Ascending aorta (tissue), 2 donors: ENCODE measurements at regions not wholly inside any gene's neighbourhood (a gene's known extent, or its start where the extent isn't known, plus 50 kb on each side); places are given as distances from the start of the nearest gene placed in this dataset.

Experiments
- DNase-seq, 2 donors: peaks; one replicate each; pipeline ENCODE4 v3.0.0-alpha.2; 2019; ENCODE audit warnings: low spot score in 2 of 2
- H3K27ac ChIP-seq, 2 donors: fragments of 200-600 bp; sonication (generic); one replicate each; pipeline ENCODE4 v1.5.1; 2016 to 2017; ENCODE audit warnings: mild to moderate bottlenecking in 1 of 2
- H3K27me3 ChIP-seq: fragments of 200-600 bp; sonication (generic); one replicate; pipeline ENCODE4 v1.5.1; 2017
- H3K36me3 ChIP-seq, 2 donors: fragments of 200-600 bp; sonication (generic); one replicate each; pipeline ENCODE4 v1.5.1; 2016
- H3K4me1 ChIP-seq, 2 donors: fragments of 200-600 bp; sonication (generic); one replicate each; pipeline ENCODE4 v1.5.1; 2016 to 2017; ENCODE audit warnings: mild to moderate bottlenecking in 1 of 2
- H3K4me3 ChIP-seq, 2 donors: fragments of 200-600 bp; sonication (generic); one replicate each; pipeline ENCODE4 v1.5.1; 2016 to 2017; ENCODE audit warnings: mild to moderate bottlenecking in 1 of 2
- H3K9me3 ChIP-seq, 2 donors: fragments of 200-600 bp; sonication (generic); one replicate each; pipeline ENCODE4 v1.5.1; 2016
- intact Hi-C: fragments of 100-400 bp; cut with DNase I; formaldehyde crosslinking; loops from one replicate; pipeline ENCODE4 v1.15.1; 2023
- TF ChIP-seq, protein P1 (sequence below), 3 experiments: fragments of 200-600 bp in 2 of 3; fragments of 450-650 bp in 1 of 3; sonication (generic) in 2 of 3; IDR thresholded peaks; one replicate each; pipeline ENCODE4 v1.5.1; 2016 to 2019; ENCODE audit warnings: antibody characterized with exemption in 3 of 3, mild to moderate bottlenecking in 1 of 3, moderate library complexity in 1 of 3

DNA sequence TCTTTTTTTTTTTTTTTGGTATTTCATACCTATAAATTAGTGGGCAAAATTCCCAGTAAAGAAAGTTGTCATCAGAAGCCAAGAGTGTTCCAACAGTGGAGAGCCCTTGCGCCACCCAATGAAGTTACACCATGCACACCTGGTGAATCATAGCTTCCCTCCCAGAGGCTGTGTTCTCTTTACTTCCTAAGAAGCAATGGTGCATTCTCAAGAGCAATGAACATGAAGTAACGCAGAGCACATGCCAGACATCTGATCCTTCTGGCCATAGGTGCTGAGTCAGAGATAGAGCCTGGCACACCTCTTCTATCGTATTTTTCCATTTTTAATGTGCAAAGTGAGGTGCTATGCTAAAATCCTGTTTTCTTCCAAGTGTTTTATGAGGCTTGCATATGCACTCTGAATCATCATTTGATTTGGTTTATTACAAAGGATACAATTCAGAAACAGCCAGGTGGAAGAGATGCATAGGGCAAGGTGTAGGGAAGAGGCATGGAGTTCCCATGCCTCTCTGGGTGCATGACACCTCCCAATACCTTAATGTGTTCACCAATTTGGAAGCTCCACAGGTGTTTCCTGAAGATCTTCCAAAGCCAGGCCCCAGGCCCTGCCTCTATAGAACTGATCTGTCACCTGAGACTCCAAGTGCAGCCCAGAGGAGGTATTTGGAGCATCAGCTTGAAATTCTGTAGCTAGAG, 408.0 kb downstream of the SIPA1L2 start:
- no peak for DNase-seq
- H3K27me3 ChIP-seq: no peaks in the 10 kb centered on the region
- H3K4me3 ChIP-seq: no peak overlapping the region
- H3K27ac ChIP-seq: no peak overlapping the region
- H3K36me3 ChIP-seq: no peaks in the 10 kb centered on the region
- H3K9me3 ChIP-seq: no peaks in the 10 kb centered on the region
- intact Hi-C loops: no loop called here
- TF ChIP-seq, protein P1, sequence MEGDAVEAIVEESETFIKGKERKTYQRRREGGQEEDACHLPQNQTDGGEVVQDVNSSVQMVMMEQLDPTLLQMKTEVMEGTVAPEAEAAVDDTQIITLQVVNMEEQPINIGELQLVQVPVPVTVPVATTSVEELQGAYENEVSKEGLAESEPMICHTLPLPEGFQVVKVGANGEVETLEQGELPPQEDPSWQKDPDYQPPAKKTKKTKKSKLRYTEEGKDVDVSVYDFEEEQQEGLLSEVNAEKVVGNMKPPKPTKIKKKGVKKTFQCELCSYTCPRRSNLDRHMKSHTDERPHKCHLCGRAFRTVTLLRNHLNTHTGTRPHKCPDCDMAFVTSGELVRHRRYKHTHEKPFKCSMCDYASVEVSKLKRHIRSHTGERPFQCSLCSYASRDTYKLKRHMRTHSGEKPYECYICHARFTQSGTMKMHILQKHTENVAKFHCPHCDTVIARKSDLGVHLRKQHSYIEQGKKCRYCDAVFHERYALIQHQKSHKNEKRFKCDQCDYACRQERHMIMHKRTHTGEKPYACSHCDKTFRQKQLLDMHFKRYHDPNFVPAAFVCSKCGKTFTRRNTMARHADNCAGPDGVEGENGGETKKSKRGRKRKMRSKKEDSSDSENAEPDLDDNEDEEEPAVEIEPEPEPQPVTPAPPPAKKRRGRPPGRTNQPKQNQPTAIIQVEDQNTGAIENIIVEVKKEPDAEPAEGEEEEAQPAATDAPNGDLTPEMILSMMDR (IDR thresholded peaks at IDR 0.05): no peak
- H3K4me1 ChIP-seq: no peaks in the 10 kb centered on the region

GRCh38 chr1:232218955-232219865, 410.7 kb downstream of the SIPA1L2 start:
- Histone ChIP-seq H3K4me1 (no peaks in the 10 kb centered on the region), H3K36me3 (no peaks in the 10 kb centered on the region), H3K9me3 (no peaks in the 10 kb centered on the region), H3K27ac (no peak overlapping the region), H3K4me3 (no peak overlapping the region), H3K27me3 (no peaks in the 10 kb centered on the region)
- intact Hi-C loops: no loop called here
- TF ChIP-seq, protein P1 (IDR thresholded peaks at IDR 0.05): no peak
- peak in 1 of 2 donors; percentile 60 for DNase-seq

- DNase-seq: no peak
- Histone ChIP-seq H3K27me3 (no peaks in the 10 kb centered on the region), H3K9me3 (no peaks in the 10 kb centered on the region), H3K4me3 (no peak overlapping the region), H3K4me1 (no peaks in the 10 kb centered on the region), H3K27ac (no peak overlapping the region), H3K36me3 (no peaks in the 10 kb centered on the region)
- intact Hi-C loops: no loop called here
- TF ChIP-seq, protein P1 (IDR thresholded peaks at IDR 0.05): no peak
Measured at GRCh38 chr1:232213928-232214327, 416.0 kb downstream of the SIPA1L2 start.

- Histone ChIP-seq H3K27ac (no peak overlapping the region), H3K4me1 (no peaks in the 10 kb centered on the region), H3K36me3 (no peaks in the 10 kb centered on the region), H3K9me3 (no peaks in the 10 kb centered on the region), H3K4me3 (no peak overlapping the region), H3K27me3 (no peaks in the 10 kb centered on the region)
- intact Hi-C loops: no loop called here
- TF ChIP-seq, protein P1 (IDR thresholded peaks at IDR 0.05): no peak
- no peak for DNase-seq
Measured at GRCh38 chr1:232212253-232212652, 417.7 kb downstream of the SIPA1L2 start.

- H3K4me3 ChIP-seq: no peak overlapping the region
- no peaks in the 10 kb centered on the region for H3K9me3 ChIP-seq
- TF ChIP-seq, protein P1 (IDR thresholded peaks at IDR 0.05): no peak
- no peak for DNase-seq
- intact Hi-C loops: no loop called here
- no peaks in the 10 kb centered on the region for H3K4me1 ChIP-seq
- H3K27ac ChIP-seq: no peak overlapping the region
- H3K36me3 ChIP-seq: no peaks in the 10 kb centered on the region
- no peaks in the 10 kb centered on the region for H3K27me3 ChIP-seq
Measured at GRCh38 chr1:232211149-232211548, 418.8 kb downstream of the SIPA1L2 start.
